ENCODE measurements at regions not wholly inside any gene's neighbourhood (a gene's known extent, or its start where the extent isn't known, plus 50 kb on each side); places are given as distances from the start of the nearest gene placed in this dataset.

- no peak for DNase-seq
These were observed 176.8 kb upstream of the GLI2 start for GRCh38 chr2:120558847-120559246.

GRCh38 chr2:120559401-120559800 lies 176.3 kb upstream of the GLI2 start:
- DNase-seq, result no peak

- DNase-seq, result no peak
These were observed 175.3 kb upstream of the GLI2 start for GRCh38 chr2:120560330-120560729.

- no peak for DNase-seq
These were observed 174.2 kb upstream of the GLI2 start for GRCh38 chr2:120561379-120562035.

GRCh38 chr2:120562218-120563005 lies 173.3 kb upstream of the GLI2 start:
- no peak for DNase-seq

- no peak for DNase-seq
These were observed 172.1 kb upstream of the GLI2 start for GRCh38 chr2:120563616-120564015.

DNA sequence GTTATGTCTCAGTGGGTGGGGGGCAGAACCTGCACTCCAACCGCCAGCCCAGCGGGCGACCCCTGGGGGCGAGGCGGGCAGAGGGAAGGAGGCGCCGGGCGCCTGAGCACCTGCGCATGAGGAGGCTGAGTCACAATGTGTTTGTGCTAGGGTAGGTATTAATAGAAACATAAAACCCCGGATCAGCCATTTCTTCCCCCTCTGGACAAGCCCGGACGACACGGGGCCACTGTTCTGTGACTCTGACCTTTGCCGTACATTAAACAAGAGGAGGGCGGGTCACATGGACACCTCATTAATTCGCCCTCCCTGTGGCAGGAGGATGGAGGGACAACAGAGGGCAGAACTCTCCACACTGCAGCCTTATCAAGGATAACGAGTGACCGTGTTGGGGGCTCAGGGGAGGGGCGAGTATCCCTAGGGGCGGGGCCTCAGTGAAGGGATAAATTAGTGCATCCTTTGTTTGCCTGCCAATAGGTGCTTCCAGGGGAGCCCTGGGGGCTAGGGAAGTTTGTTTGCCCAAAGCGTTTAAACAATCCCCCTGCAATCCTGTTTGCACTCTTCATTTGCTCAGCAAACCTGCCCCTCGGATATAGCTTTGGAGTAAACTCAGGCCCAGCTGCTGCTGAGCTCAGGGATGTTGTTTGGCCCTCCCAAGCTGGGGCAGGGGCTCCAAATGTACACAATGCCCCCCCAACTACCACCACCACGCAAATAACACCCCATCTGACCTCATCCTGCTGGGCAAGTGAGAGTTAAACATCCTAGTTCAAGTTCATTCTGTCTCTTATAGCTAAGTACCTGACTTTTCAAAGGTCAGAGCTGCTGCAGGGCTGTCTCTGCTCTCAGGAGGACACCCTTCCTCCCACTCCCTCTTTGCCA lies 171.2 kb upstream of the GLI2 start:
- DNase-seq, result no peak

DNA sequence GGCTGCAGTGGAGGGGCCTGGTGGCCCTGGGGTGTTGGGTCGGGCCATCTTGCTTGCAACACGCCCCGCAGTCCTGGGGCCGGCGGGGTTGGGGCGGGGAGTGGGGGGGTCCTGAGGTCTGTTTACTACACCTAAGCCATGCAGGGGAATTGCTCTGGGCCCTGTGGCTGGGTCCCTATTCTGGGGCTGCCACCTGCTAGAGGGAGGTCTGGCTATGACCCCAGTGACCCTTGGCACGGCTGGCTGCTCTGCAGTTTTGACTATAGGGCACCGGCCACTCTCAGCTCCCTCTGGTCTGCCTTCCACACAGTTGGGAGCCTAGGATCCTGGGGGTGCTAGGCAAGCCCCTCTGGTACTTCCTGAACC lies 170.6 kb upstream of the GLI2 start:
- no peak for DNase-seq

DNA sequence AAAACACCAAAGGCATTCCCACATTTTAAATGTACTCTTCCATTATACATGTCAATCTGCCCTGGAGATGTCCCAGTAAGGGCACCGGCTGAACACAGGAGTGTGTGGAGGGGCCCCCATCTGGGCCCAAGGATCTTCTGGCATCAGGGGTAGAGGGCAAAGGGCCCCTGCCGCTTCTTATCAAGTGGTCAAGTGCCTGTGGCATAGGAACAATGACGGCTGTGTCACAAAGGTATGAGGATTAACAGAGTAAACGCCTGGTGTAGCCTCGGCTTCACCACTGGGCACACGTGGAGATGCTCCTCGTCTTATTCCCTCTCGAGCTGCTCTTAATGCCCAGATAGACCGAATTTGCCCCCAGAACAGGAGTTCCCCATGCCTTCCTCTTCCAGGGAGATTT lies 169.7 kb upstream of the GLI2 start:
- no peak for DNase-seq

GRCh38 chr2:120566331-120567035 lies 169.2 kb upstream of the GLI2 start:
- no peak for DNase-seq

GRCh38 chr2:120567128-120567527 lies 168.5 kb upstream of the GLI2 start:
- no peak for DNase-seq

DNA sequence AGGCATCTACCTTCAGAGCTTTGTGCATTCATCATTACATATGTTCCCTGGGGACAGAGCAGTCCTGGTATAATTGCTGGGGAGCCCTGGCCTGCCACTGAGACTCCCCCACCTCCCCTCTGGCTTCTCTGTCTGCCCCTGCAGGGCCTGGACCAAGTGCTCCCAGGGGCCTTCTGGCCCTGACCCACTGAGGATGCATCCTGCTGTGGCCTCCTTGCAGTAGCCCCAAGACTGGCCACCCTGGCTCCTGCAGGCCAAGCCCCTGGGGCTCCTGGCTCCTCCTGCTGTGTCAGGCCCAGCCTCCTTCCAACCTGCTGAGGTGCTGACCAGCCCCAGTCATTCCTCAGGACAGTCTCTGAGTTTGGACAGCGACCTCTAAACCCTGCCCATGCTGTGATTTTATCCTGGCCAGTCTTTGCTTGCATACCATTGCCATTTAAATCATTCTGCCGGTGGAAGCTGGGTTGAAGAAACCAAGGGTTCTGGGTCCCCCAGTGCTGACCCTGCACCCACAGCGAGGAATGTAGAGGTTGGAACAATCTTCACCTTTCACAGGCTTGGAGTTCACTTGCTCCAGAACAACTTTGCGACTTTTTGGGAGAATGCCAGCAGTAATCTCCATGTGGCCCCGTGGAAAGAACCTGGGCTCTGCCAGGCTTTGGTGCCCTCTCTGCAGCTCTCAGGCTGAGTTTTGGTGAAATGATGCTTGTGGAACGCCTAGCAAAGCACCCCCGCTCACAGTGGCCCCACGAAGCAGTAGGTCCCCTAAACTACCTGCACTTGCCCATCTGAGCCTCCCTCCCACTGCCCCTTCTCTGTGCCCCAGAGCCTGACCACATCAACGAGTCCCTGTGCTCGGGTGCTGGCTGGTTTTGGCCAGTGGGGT lies 167.3 kb upstream of the GLI2 start:
- no peak for DNase-seq

- no peak for DNase-seq
These were observed 166.7 kb upstream of the GLI2 start for GRCh38 chr2:120568975-120569268.

DNA sequence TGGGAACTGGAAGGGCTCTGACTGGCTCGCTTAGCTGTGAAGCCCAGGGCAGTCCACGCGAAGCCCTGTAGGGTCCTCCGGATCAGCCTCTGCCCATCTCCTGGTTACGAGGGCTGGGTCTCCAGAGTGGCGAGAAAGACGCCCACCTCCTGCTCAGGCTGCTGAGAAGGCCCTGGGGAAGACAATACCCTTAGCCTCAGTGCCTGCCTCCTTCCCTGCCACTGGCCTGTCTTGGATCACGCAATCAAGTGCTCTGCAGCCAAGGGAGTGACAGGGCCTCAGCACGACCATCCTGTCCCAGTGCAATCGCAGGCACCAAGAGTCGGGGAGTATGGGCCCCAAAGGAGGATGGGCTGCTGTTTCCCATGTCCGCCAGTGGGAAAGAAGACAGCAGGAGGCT lies 165.7 kb upstream of the GLI2 start:
- no peak for DNase-seq

- DNase-seq, result no peak
These were observed 165.1 kb upstream of the GLI2 start for GRCh38 chr2:120570546-120570945.

DNA sequence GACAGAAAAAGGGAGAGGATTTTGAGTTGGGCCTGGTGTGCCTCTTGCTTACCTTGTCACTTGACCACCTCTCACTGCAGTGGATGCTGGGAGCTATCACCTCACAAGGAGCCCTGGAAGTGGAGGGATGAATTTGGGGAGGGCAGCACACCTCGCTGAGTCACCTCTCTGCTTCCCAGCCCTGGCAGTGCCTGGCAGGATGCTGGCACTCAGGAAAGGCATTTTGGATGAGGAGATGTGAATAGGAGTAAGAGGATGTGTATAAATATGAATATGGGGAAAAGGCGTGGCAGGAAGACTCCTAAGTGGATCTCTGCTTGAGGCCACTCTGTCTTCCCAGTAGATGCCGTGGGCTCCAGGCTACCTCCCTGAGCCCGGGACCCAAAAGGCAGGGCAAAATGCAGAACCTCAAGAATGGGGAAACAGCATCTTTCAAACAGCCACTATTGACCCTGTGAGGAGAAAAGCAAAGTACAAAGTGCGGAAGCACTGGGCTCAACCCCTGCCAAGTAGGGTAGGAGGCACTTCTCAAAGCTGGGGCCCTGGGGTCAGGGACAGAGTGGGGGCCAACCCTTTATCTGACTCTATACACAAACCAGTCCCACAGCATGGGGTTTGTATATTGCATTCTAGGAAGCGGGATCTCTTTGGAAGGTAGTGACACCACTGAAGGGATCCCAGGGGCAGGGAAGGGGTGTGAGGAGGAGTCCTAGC lies 164.5 kb upstream of the GLI2 start:
- DNase-seq, result no peak

DNA sequence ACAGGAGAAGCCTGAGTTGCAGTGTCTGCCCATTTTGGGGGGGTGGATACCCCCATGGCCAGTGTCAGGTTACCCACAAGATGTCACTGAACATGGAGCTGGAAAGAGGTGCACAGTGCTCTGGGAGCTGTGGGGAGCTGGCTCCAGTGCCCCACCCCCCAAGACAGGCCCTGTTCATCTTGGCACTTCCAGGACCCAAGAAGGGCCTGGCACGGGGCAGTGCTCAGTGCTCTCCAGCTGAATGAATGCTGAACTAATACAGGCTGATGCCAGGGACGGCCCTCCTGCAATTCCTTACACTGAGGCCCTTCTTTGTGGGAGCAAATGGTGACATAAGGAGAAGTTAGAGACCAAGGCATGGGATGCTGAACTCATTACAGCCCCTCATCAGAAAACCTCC lies 163.4 kb upstream of the GLI2 start:
- no peak for DNase-seq

- DNase-seq, result no peak
These were observed 161.0 kb upstream of the GLI2 start for GRCh38 chr2:120574620-120575019.

- no peak for DNase-seq
These were observed 159.7 kb upstream of the GLI2 start for GRCh38 chr2:120575966-120576365.

- DNase-seq, result no peak
These were observed 158.9 kb upstream of the GLI2 start for GRCh38 chr2:120576509-120577474.
